Bronchial epithelial cell (primary cell): ENCODE measurements at regions not wholly inside any gene's neighbourhood (a gene's known extent, or its start where the extent isn't known, plus 50 kb on each side); places are given as distances from the start of the nearest gene placed in this dataset.
A peak's percentile ranks its signal among the peaks of the same experiment; 100 is the strongest.

Source experiments
- DNase-seq: peaks from one replicate; pipeline ENCODE4 v3.0.0-alpha.2; 2010; ENCODE audit warnings: low read depth
- FAIRE-seq: peaks from 2 replicates; lab custom pipeline; 2011; peaks lifted over from hg19 to GRCh38; lab: Jason Lieb, UNC
- H3K27me3 ChIP-seq: 2 replicates; pipeline ENCODE4 v1.5.1; 2011; ENCODE audit warnings: low read length; ENCODE audit not compliant: control insufficient read depth, insufficient read depth
- H3K36me3 ChIP-seq: 2 replicates; pipeline ENCODE4 v1.5.1; 2011; ENCODE audit warnings: low read length; ENCODE audit not compliant: control insufficient read depth, insufficient read depth
- H3K4me3 ChIP-seq: 2 replicates; pipeline ENCODE4 v1.5.1; 2011; ENCODE audit warnings: mild to moderate bottlenecking, low read depth, low read length, control low read depth
- TF ChIP-seq, protein P1 (sequence below): IDR thresholded peaks from 2 replicates; pipeline ENCODE4 v1.5.1; 2011; ENCODE audit warnings: mild to moderate bottlenecking, moderate library complexity, low read length, control low read depth, inconsistent platforms; ENCODE audit not compliant: insufficient read depth, severe bottlenecking

DNA sequence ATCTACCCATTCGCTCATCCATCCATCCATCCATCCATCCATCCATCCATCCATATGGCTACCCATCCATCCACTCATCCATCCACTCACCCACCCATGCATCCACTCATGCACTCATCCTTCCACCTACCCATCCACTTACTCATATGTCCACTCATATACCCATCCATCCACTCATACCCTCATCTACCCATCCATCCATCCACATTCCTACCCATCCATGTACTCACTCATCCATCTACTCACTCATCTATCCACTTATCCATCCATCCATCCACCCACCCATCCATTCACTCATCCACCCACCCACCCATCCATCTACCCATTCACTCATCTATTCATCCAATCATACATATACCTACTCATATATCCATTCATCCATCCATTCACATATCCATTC, 112.0 kb downstream of the RBFOX3 start:
- Histone ChIP-seq H3K36me3 (no peaks in the 10 kb centered on the region), H3K4me3 (no peak overlapping the region), H3K27me3 (no peaks in the 10 kb centered on the region)
- DNase-seq (no peak), FAIRE-seq (no peak)
- TF ChIP-seq, protein P1, sequence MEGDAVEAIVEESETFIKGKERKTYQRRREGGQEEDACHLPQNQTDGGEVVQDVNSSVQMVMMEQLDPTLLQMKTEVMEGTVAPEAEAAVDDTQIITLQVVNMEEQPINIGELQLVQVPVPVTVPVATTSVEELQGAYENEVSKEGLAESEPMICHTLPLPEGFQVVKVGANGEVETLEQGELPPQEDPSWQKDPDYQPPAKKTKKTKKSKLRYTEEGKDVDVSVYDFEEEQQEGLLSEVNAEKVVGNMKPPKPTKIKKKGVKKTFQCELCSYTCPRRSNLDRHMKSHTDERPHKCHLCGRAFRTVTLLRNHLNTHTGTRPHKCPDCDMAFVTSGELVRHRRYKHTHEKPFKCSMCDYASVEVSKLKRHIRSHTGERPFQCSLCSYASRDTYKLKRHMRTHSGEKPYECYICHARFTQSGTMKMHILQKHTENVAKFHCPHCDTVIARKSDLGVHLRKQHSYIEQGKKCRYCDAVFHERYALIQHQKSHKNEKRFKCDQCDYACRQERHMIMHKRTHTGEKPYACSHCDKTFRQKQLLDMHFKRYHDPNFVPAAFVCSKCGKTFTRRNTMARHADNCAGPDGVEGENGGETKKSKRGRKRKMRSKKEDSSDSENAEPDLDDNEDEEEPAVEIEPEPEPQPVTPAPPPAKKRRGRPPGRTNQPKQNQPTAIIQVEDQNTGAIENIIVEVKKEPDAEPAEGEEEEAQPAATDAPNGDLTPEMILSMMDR, result no peak

DNA sequence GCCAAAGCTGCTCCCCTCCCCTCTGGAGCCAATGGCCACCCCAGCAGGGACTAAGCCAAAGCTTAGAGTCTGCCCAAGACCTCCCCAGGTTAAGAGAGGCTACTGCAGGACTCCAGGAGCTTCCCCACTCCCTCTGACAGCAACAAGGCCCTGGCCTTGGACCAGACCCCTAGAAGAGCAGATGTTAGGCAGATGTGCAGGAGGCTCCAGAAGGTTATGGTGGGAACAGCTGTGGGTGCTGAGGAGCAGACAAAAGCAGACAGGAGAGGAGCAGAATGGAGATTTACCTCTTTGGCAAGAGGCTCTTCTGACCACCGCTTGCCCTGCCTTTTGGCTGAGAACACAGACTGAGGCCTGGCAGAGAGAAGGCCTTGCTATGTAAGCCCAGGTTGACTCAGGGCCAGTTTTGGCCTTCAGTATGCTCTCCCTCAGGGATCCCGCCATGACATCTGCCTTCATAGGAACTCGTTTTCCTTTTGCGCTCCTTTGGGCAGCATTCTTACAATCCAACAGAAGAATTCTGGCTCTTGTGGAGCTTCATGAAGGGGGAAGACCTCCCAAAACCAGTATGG, 113.0 kb downstream of the RBFOX3 start:
- TF ChIP-seq, protein P1, result no peak
- FAIRE-seq (peak; percentile 18), DNase-seq (no peak)
- H3K4me3 ChIP-seq, result no peak overlapping the region
- no peaks in the 10 kb centered on the region for H3K36me3 ChIP-seq
- H3K27me3 ChIP-seq, result no peaks in the 10 kb centered on the region

DNA sequence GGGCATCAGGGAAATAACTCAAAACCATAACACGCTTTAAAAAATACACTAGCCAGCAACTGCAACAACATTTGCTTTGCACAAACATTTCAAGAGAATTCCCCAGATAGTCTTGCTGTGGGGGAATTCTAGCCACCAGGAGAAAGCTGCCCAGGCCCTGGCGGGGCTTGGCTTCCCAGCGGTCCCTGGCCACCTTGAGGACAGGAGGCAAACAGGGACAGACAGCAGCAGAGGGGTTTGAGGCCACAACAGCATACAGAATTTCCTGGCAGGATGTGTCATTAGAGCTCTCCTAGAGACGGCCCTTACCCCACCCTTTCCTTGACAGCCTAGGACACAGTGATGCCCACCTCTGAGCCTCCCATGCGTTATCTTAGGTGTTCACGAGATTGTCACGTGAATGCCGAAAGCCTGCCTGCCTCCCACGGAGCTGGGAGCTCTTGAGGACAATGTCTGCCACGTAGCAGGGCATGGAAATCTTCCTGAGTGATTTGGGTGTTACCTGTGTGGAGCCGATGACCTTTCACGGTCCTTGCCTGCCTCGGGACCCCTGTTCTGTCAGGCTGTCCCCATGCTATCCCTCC, 114.3 kb downstream of the RBFOX3 start:
- no peak for FAIRE-seq
- no peak for DNase-seq
- Histone ChIP-seq H3K36me3 (no peaks in the 10 kb centered on the region), H3K27me3 (no peaks in the 10 kb centered on the region), H3K4me3 (no peak overlapping the region)
- TF ChIP-seq, protein P1, result no peak

DNA sequence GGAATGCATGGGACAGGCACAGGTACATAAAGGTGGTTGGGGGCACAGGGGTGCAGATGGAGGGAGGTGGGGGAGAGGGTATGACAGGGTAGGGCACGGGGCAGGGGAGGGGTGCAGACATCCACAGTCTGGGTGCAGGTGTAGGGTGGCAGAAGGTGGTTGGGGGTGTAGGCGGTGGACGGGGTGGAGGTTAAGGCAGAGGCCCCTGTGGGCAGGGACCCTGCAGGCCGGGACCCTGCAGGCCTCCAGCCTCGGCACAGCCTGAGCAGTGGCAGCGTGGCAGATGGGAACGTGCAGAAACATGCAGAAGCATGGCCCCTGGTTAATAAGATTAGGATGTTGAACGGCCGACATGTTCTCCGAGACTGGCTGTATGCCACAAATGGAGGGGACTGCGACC, 115.2 kb downstream of the RBFOX3 start:
- no peaks in the 10 kb centered on the region for H3K36me3 ChIP-seq
- TF ChIP-seq, protein P1, result no peak
- no peak overlapping the region for H3K4me3 ChIP-seq
- no peak for FAIRE-seq
- DNase-seq, result no peak
- H3K27me3 ChIP-seq, result no peaks in the 10 kb centered on the region

DNA sequence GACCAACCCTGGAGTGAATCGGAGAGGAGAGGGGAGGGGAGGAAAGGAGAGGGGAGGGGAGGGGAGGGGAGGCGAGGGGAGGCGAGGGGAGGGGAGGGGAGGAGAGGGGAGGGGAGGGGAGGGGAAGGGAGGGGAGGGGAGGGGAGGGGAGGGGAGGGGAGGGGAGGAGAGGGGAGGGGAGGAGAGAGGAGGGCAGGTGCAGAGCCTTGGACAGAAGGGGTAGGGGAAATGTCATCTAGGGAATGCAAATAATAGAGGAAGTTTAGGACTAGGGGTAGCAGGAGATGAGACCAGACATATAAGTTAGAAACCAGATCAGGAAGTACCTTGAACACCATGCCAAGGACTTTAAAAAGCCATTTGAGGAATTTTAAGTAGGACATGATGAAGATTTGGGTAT, 119.8 kb downstream of the RBFOX3 start:
- Histone ChIP-seq H3K4me3 (no peak overlapping the region), H3K36me3 (no peaks in the 10 kb centered on the region), H3K27me3 (no peaks in the 10 kb centered on the region)
- TF ChIP-seq, protein P1, result no peak
- FAIRE-seq (peak; percentile 82), DNase-seq (no peak)

DNA sequence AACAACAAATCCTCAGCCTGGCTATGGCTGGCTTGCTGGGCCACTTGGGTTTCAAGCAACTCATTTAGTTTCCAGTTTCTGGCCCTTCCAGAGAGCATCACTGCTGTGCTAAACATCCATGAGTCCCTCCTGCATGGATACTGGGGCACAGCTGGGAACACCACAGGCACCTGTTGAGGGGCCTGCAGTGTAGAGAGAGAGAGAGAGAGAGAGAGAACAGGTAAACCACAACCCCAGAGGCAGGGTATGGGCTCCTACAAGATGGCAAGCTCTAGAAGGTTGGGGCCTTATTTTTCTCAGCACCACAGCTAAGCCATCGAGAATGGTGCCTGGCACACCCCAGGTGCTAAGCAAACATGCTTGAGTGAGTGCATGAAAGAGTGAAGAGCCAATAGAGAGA, 120.3 kb downstream of the RBFOX3 start:
- Histone ChIP-seq H3K4me3 (no peak overlapping the region), H3K36me3 (no peaks in the 10 kb centered on the region), H3K27me3 (no peaks in the 10 kb centered on the region)
- TF ChIP-seq, protein P1, result no peak
- DNase-seq (no peak), FAIRE-seq (no peak)
